ENCODE measurements at regions not wholly inside any gene's neighbourhood (a gene's known extent, or its start where the extent isn't known, plus 50 kb on each side); places are given as distances from the start of the nearest gene placed in this dataset.

GRCh38 chr10:84820120-84820519 lies 491.7 kb downstream of the CCSER2 start:
- Histone ChIP-seq H3K4me2 (ENCODE audit: low read depth, low read length) (no peak overlapping the region), H4K91ac (ENCODE audit: insufficient read depth, low read depth, low read length) (no peak overlapping the region), H3K27ac (ENCODE audit: insufficient read depth, low read length) (no peak overlapping the region), H2BK5ac (ENCODE audit: low read depth, low read length, poor library complexity, severe bottlenecking) (no peak overlapping the region), H3K9ac (ENCODE audit: low read depth, low read length) (no peak overlapping the region), H4K5ac (ENCODE audit: low read depth, low read length) (no peak overlapping the region), H2AFZ (replicated peaks; ENCODE audit: low read length, poor library complexity) (no peak overlapping the region), H3K4me1 (ENCODE audit: control insufficient read depth, insufficient read depth, low read length) (no peaks in the 10 kb centered on the region), H3K27me3 (ENCODE audit: control insufficient read depth, insufficient read depth, low read length) (no peaks in the 10 kb centered on the region), H3K56ac (ENCODE audit: extremely low read depth, insufficient read depth, low read length) (no peak overlapping the region), H2AK9ac (replicated peaks; ENCODE audit: low read depth, low read length, poor library complexity) (no peak overlapping the region), H2BK20ac (ENCODE audit: low read depth, low read length) (no peak overlapping the region), H4K8ac (ENCODE audit: low read depth in 2 of 2, low read length in 2 of 2) (no peak overlapping the region), H3K18ac (ENCODE audit: low read depth, low read length) (no peak overlapping the region), H2AK5ac (ENCODE audit: low read depth, low read length) (no peak overlapping the region), H3K4ac (ENCODE audit: low read depth, low read length) (no peak overlapping the region), H3K23ac (ENCODE audit: low read depth, low read length) (no peak overlapping the region), H2BK120ac (ENCODE audit: low read depth, low read length) (no peak overlapping the region), H3K9me1 (ENCODE audit: insufficient read depth, low read length) (no peaks in the 10 kb centered on the region), H4K20me1 (ENCODE audit: insufficient read depth, low read length) (no peaks in the 10 kb centered on the region), H3K9me3 (ENCODE audit: control insufficient read depth, insufficient read depth, low read length) (peaks cover 9% of the 10 kb centered on the region), H3K79me1 (ENCODE audit: low read depth in 1 of 2, low read length in 2 of 2) (no peaks in the 10 kb centered on the region), H2BK15ac (ENCODE audit: low read depth, low read length) (no peak overlapping the region), H3K36me3 (ENCODE audit: control insufficient read depth, insufficient read depth, low read length) (no peaks in the 10 kb centered on the region), H3K4me3 (ENCODE audit: insufficient read depth, low read depth, low read length) (no peak overlapping the region), H3K14ac (replicated peaks; ENCODE audit: low read depth, low read length) (no peak overlapping the region)
- POLR2A ChIA-PET (ENCODE audit: unreplicated experiment): no interaction called here
- ATAC-seq (ENCODE audit: low read depth): no peak
- dilution Hi-C loops (cut with HindIII; ENCODE audit: low sequenced_read_pairs, unreplicated experiment) (no loop called here), intact Hi-C loops (cut with micrococcal nuclease) (no loop called here), in situ Hi-C loops (cut with MboI; ENCODE audit: low sequenced_read_pairs) (no loop called here)
- CTCF ChIA-PET: no interaction called here
- TF ChIP-seq CTCF (conservative IDR thresholded peaks at IDR 0.05; ENCODE audit: low read depth, low read length) (0 out of 2 replicates have a peak, but pooled peaks have one; percentile 8), MAFK (IDR thresholded peaks at IDR 0.05; ENCODE audit: low read depth, low read length) (no peak)
- BruUV-seq (replicated peaks): no TSS peak
- DNase-seq: no peak
- WGBS, 2 experiments (ENCODE audit: extremely low coverage in 2 of 2, insufficient read length in 1 of 2): no CpG with 5 or more reads among the region's 3 CpGs
